GM23248 (cell line): ENCODE measurements at regions not wholly inside any gene's neighbourhood (a gene's known extent, or its start where the extent isn't known, plus 50 kb on each side); places are given as distances from the start of the nearest gene placed in this dataset.

Experiments used
- DNase-seq: peaks from one replicate; pipeline ENCODE4 v3.0.0-alpha.2; 2015
- H2AFZ ChIP-seq: fragments of 200-600 bp; sonication (generic); 2 replicates; pipeline ENCODE4 v1.6.1; 2016; ENCODE audit warnings: antibody characterized with exemption
- H3F3A ChIP-seq: fragments of 200-600 bp; sonication (generic); 2 replicates; pipeline ENCODE4 v1.6.1; 2016; ENCODE audit warnings: mild to moderate bottlenecking, antibody characterized with exemption, mixed run types; ENCODE audit not compliant: insufficient read depth
- H3K27ac ChIP-seq: fragments of 200-600 bp; sonication (generic); 2 replicates; pipeline ENCODE4 v1.5.1; 2016; ENCODE audit warnings: mild to moderate bottlenecking
- H3K27me3 ChIP-seq: fragments of 200-600 bp; sonication (generic); replicated peaks from 2 replicates; pipeline ENCODE4 v1.6.1; 2016; ENCODE audit warnings: mild to moderate bottlenecking; ENCODE audit not compliant: insufficient read depth
- H3K36me3 ChIP-seq: fragments of 200-600 bp; sonication (generic); 2 replicates; pipeline ENCODE4 v1.6.1; 2016; ENCODE audit warnings: low read depth, mild to moderate bottlenecking
- H3K4me1 ChIP-seq: fragments of 200-600 bp; sonication (generic); 2 replicates; pipeline ENCODE4 v1.6.1; 2016; ENCODE audit warnings: mild to moderate bottlenecking; ENCODE audit not compliant: insufficient read depth
- H3K4me2 ChIP-seq: fragments of 200-600 bp; sonication (generic); one replicate; pipeline ENCODE4 v1.6.1; 2016; ENCODE audit warnings: mild to moderate bottlenecking; ENCODE audit not compliant: unreplicated experiment
- H3K4me3 ChIP-seq: fragments of 200-600 bp; sonication (generic); 2 replicates; pipeline ENCODE4 v1.5.1; 2016; ENCODE audit warnings: mild to moderate bottlenecking
- H3K79me2 ChIP-seq: fragments of 200-600 bp; sonication (generic); 2 replicates; pipeline ENCODE4 v1.6.1; 2016; ENCODE audit warnings: mild to moderate bottlenecking; ENCODE audit not compliant: insufficient read depth
- H3K9ac ChIP-seq: fragments of 200-600 bp; sonication (generic); 2 replicates; pipeline ENCODE4 v1.6.1; 2016; ENCODE audit warnings: mild to moderate bottlenecking
- H3K9me2 ChIP-seq: fragments of 200-600 bp; sonication (generic); 2 replicates; pipeline ENCODE4 v1.6.1; 2016; ENCODE audit warnings: mixed run types, mild to moderate bottlenecking, moderate library complexity; ENCODE audit not compliant: insufficient read depth
- H3K9me3 ChIP-seq: fragments of 200-600 bp; sonication (generic); one replicate; pipeline ENCODE4 v1.6.1; 2017; ENCODE audit warnings: low read depth
- H4K20me1 ChIP-seq: fragments of 200-600 bp; sonication (generic); 2 replicates; pipeline ENCODE4 v1.6.0; 2016; ENCODE audit not compliant: insufficient read depth
- EZH2 ChIP-seq: fragments of 200-600 bp; sonication (generic); IDR thresholded peaks from 2 replicates; pipeline ENCODE4 v1.6.1; 2018; ENCODE audit warnings: antibody characterized with exemption, mild to moderate bottlenecking; ENCODE audit not compliant: insufficient read depth, poor library complexity, severe bottlenecking
- EZH2phosphoT487 ChIP-seq: fragments of 200-600 bp; sonication (generic); IDR thresholded peaks from 2 replicates; pipeline ENCODE4 v1.6.1; 2018; ENCODE audit warnings: antibody characterized with exemption, moderate library complexity, mild to moderate bottlenecking, low read depth; ENCODE audit not compliant: insufficient read depth
- WGBS, 2 experiments: methylation state at CpG; one replicate each; pipeline ENCODE4 v1.1.6; 2015 to 2017; ENCODE audit warnings: low lambda C conversion rate in 2 of 2, low coverage in 1 of 2; ENCODE audit errors: missing lambda C conversion rate in 2 of 2; 5-methylcytosine and 5-hydroxymethylcytosine counted together
- in situ Hi-C: fragments of 300-500 bp; cut with MboI; formaldehyde crosslinking; loops from 2 replicates; pipeline ENCODE4 v1.15.0; 2020

DNA sequence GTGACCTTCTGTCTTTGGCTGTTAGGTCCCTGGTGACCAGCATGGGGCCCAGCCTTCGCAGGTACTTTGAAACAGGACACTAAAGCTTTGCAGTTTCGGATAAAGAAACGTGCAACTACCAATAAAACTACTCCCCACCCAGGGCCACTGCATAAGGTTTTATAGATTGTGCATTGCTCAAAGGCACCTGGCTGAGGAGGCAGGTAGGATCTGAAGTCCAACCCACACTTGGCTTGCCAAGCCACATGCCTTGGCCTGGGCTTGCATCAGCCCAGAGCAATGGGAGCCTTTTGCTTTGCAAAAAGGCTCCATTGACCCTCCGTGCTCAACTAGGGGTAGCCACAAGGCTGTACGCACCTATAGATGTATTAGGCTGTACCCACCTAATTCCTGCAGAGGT, 84.4 kb upstream of the SYT6 start:
- WGBS, 2 experiments: 38 to 39% methylated on average over 5 of the region's 5 CpGs
- no peaks in the 10 kb centered on the region for H3K9me2 ChIP-seq
- no peaks in the 10 kb centered on the region for H3F3A ChIP-seq
- no peak for DNase-seq
- in situ Hi-C loops: no loop called here
- no peaks in the 10 kb centered on the region for H3K79me2 ChIP-seq
- no peak overlapping the region for H3K27ac ChIP-seq
- H3K4me2 ChIP-seq: no peak overlapping the region
- TF ChIP-seq EZH2 (no peak), EZH2phosphoT487 (no peak)
- no peaks in the 10 kb centered on the region for H3K36me3 ChIP-seq
- no peak overlapping the region for H3K9ac ChIP-seq
- no peaks in the 10 kb centered on the region; the same call in 1 of the 2 replicates for H4K20me1 ChIP-seq
- no peaks in the 10 kb centered on the region for H3K9me3 ChIP-seq
- H2AFZ ChIP-seq: no peak overlapping the region
- peaks cover 30% of the 10 kb centered on the region for H3K27me3 ChIP-seq
- H3K4me1 ChIP-seq: no peaks in the 10 kb centered on the region
- no peak overlapping the region for H3K4me3 ChIP-seq

DNA sequence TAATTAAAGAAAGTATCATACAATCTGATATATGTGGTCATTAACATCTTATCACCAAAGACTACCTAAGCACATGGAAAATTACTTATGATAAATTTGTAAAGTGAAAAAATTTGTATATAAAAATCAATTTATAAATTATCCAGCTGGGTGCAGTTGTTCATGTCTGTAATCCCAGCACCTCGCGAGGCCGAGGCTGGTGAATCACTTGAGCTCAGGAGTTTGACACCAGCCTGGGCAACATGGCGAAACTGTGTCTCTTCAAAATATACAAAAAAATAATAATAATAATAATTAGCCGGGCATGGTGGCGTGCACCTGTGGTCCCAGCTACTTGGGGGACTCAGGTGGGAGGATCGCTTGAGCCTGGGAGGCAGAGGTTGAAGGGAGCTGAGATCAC, 82.8 kb upstream of the SYT6 start:
- H3K4me2 ChIP-seq: no peak overlapping the region
- H4K20me1 ChIP-seq: no peaks in the 10 kb centered on the region; the same call in 1 of the 2 replicates
- 52 to 56% methylated on average over 7 of the region's 7 CpGs for WGBS, 2 experiments
- no peak overlapping the region for H3K4me3 ChIP-seq
- no peaks in the 10 kb centered on the region for H3K9me2 ChIP-seq
- DNase-seq: no peak
- in situ Hi-C loops: no loop called here
- no peaks in the 10 kb centered on the region for H3K36me3 ChIP-seq
- no peaks in the 10 kb centered on the region for H3K9me3 ChIP-seq
- no peaks in the 10 kb centered on the region for H3F3A ChIP-seq
- H3K27ac ChIP-seq: no peak overlapping the region
- no peak for TF ChIP-seq EZH2
- TF ChIP-seq EZH2phosphoT487: no peak
- no peaks in the 10 kb centered on the region for H3K79me2 ChIP-seq
- peaks cover 30% of the 10 kb centered on the region for H3K27me3 ChIP-seq
- H3K4me1 ChIP-seq: no peaks in the 10 kb centered on the region
- no peak overlapping the region for H3K9ac ChIP-seq
- no peak overlapping the region for H2AFZ ChIP-seq

DNA sequence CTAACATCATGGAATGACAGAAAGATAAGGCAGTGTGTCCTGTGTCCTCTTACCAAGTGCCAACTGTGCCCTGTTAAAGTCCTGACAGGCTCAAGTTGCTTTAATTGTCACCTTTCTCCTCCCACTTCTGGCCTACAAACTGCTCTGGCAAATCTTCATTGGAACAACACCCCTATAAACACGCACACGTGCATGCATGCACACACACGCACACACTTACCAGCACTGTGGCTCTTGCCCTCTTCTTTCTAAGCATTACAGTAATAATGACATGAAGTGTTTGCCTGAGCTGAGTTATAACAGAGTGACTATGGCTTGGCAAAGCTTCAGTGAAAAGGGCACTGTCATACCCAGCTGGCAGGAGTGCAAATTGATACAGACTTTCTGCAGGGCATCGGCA, 82.3 kb upstream of the SYT6 start:
- no peak overlapping the region for H3K4me2 ChIP-seq
- no peak overlapping the region for H3K9ac ChIP-seq
- no peak overlapping the region for H2AFZ ChIP-seq
- H3K27ac ChIP-seq: no peak overlapping the region
- H3K4me1 ChIP-seq: no peaks in the 10 kb centered on the region
- TF ChIP-seq EZH2 (no peak), EZH2phosphoT487 (no peak)
- H4K20me1 ChIP-seq: no peaks in the 10 kb centered on the region; the same call in 1 of the 2 replicates
- H3K9me3 ChIP-seq: no peaks in the 10 kb centered on the region
- H3K9me2 ChIP-seq: no peaks in the 10 kb centered on the region
- H3K27me3 ChIP-seq: peaks cover 30% of the 10 kb centered on the region
- WGBS, 2 experiments: 54% methylated on average over 4 of the region's 4 CpGs
- H3K79me2 ChIP-seq: no peaks in the 10 kb centered on the region
- no peaks in the 10 kb centered on the region for H3K36me3 ChIP-seq
- no peak overlapping the region for H3K4me3 ChIP-seq
- DNase-seq: no peak
- H3F3A ChIP-seq: no peaks in the 10 kb centered on the region
- in situ Hi-C loops: no loop called here

DNA sequence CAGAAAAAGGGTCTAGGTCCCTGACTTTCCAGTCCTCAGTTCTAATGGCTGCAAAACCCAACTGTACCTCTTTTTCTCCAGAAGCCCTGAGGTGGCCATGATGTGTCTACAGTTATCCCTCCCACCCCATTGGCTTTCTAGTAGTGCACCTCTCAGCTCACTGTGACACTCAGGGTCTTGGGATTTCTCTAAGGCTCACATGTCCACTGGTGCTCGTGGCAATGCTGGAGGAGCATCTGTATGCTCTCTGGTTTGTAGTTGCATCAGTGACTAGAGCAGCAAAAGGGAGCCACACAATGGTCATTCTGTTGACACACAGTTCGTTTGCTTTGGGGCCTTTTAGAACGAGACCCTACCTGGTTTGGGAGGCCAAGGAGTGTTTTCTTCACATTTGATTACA, 81.6 kb upstream of the SYT6 start:
- no peak for DNase-seq
- Histone ChIP-seq H3K79me2 (no peaks in the 10 kb centered on the region), H3K36me3 (no peaks in the 10 kb centered on the region), H3K9ac (no peak overlapping the region), H2AFZ (no peak overlapping the region), H3K4me2 (no peak overlapping the region), H3K9me2 (no peaks in the 10 kb centered on the region), H4K20me1 (no peaks in the 10 kb centered on the region; the same call in 1 of the 2 replicates), H3K27me3 (peaks cover 30% of the 10 kb centered on the region), H3K27ac (no peak overlapping the region), H3F3A (no peaks in the 10 kb centered on the region), H3K4me1 (no peaks in the 10 kb centered on the region), H3K4me3 (no peak overlapping the region), H3K9me3 (no peaks in the 10 kb centered on the region)
- no peak for TF ChIP-seq EZH2
- no peak for TF ChIP-seq EZH2phosphoT487
- WGBS, 2 experiments: 5 to 18% methylated on average over 3 of the region's 3 CpGs
- in situ Hi-C loops: no loop called here

DNA sequence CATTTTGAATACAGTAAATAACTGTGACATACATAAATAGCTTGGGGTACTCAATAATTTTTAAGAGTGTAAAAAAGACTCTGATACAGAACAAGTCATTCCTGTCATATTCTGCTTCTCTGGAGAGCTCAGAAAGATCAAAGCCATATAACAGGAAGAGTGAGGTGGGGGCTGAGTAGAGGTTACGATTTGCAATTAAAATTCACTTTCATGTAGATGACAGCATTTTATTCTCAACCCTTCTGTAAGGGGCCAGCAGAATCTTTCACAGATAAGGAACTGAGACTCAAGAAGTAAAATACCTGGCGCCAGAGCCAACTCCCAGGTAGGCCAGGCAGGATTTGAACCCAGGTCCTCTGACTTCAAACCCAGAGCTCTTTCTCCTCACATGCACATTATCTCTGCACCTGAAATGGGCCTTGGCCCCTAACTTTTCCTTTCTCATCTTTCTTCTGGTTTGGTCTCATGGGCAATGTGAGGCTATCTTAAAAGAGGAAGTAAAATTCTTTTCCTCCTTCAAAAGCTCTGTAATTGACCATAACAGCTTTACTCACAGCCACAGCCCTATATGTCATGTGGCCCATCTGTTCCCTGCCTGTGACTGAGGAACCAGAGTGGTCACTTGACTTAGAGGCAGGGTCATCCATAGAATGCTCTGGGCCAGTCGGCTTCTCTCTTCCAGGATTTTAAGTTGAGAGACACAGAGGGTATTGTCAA, 80.9 kb upstream of the SYT6 start:
- Histone ChIP-seq H3K9me3 (no peaks in the 10 kb centered on the region), H2AFZ (no peak overlapping the region), H3K27ac (no peak overlapping the region), H3K4me1 (no peaks in the 10 kb centered on the region), H3K9me2 (no peaks in the 10 kb centered on the region), H3K79me2 (no peaks in the 10 kb centered on the region), H3K4me2 (no peak overlapping the region), H3K4me3 (no peak overlapping the region), H3K9ac (no peak overlapping the region), H4K20me1 (no peaks in the 10 kb centered on the region; the same call in 1 of the 2 replicates), H3F3A (no peaks in the 10 kb centered on the region), H3K36me3 (no peaks in the 10 kb centered on the region), H3K27me3 (peaks cover 30% of the 10 kb centered on the region)
- in situ Hi-C loops: no loop called here
- TF ChIP-seq EZH2phosphoT487: no peak
- no peak for DNase-seq
- 39 to 42% methylated on average over 3 of the region's 3 CpGs for WGBS, 2 experiments
